Small intestine (tissue), 7 donors: ENCODE measurements at regions not wholly inside any gene's neighbourhood (a gene's known extent, or its start where the extent isn't known, plus 50 kb on each side); places are given as distances from the start of the nearest gene placed in this dataset.

ENCODE experiments used
- DNase-seq, 2 donors: peaks; one replicate each; pipeline versions ENCODE4 v3.0.0 to v3.0.0-alpha.2; 2013
- FAIRE-seq: peaks from 2 replicates; lab custom pipeline; 2012; peaks lifted over from hg19 to GRCh38; lab: Jason Lieb, UNC
- H3K27ac ChIP-seq, 3 donors: one replicate each; pipeline ENCODE4 v1.5.1; 2013; ENCODE audit warnings: low read length in 2 of 3, mild to moderate bottlenecking in 2 of 3, control low read depth in 1 of 3, inconsistent platforms in 1 of 3, low read depth in 1 of 3, moderate library complexity in 1 of 3
- H3K27me3 ChIP-seq, 3 donors: one replicate each; pipeline ENCODE4 v1.6.1; 2013; ENCODE audit warnings: low read length in 3 of 3, inconsistent platforms in 1 of 3; ENCODE audit not compliant: control insufficient read depth in 3 of 3, insufficient read depth in 3 of 3
- H3K36me3 ChIP-seq, 3 donors: one replicate each; pipeline ENCODE4 v1.6.1; 2013; ENCODE audit warnings: low read length in 3 of 3, inconsistent platforms in 1 of 3, low read depth in 1 of 3, mild to moderate bottlenecking in 1 of 3, moderate library complexity in 1 of 3; ENCODE audit not compliant: control insufficient read depth in 3 of 3, insufficient read depth in 2 of 3
- H3K4me1 ChIP-seq, 3 donors: one replicate each; pipeline ENCODE4 v1.6.1; 2013; ENCODE audit warnings: low read length in 2 of 3, inconsistent platforms in 1 of 3, low read depth in 1 of 3, mild to moderate bottlenecking in 1 of 3, moderate library complexity in 1 of 3; ENCODE audit not compliant: control insufficient read depth in 3 of 3, insufficient read depth in 2 of 3
- H3K4me3 ChIP-seq, 3 donors: one replicate each; pipeline ENCODE4 v1.5.1; 2013; ENCODE audit warnings: low read length in 3 of 3, control low read depth in 1 of 3, inconsistent platforms in 1 of 3, low read depth in 1 of 3, mild to moderate bottlenecking in 1 of 3, moderate library complexity in 1 of 3
- H3K9me3 ChIP-seq, 2 donors: one replicate each; pipeline ENCODE4 v1.6.1; 2013; ENCODE audit warnings: low read depth in 1 of 2, low read length in 1 of 2; ENCODE audit not compliant: control insufficient read depth in 2 of 2, insufficient read depth in 1 of 2
- WGBS, 3 donors: extraction: QIAGEN DNeasy Blood & Tissue Kit; methylation state at CpG; one replicate each; pipeline ENCODE4 v1.1.7; 2013; 5-methylcytosine and 5-hydroxymethylcytosine counted together
- donor health status: healthy with polysubstance abuse.
- donor health status: control.
- donor health status: control.
- donor health status: Bipolar disorder and iron deficiency.
- donor health status: healthy.

GRCh38 chr9:593809-594208 is 247.7 kb upstream of the DMRT1 start:
- DNase-seq = no peak
- Histone ChIP-seq H3K4me1 (peaks cover 0 to 2% (median 0%) of the 10 kb centered on the region in 3 donors), H3K27ac (no peak overlapping the region), H3K36me3 (peaks cover 0 to 6% (median 0%) of the 10 kb centered on the region in 3 donors), H3K4me3 (no peak overlapping the region), H3K27me3 (no peaks in the 10 kb centered on the region), H3K9me3 (peaks cover 0 to 13% of the 10 kb centered on the region in 2 donors)
- 91 to 94% (median 92%) methylated on average over 2 of the region's 2 CpGs for WGBS, 3 donors
- FAIRE-seq = no peak

DNA sequence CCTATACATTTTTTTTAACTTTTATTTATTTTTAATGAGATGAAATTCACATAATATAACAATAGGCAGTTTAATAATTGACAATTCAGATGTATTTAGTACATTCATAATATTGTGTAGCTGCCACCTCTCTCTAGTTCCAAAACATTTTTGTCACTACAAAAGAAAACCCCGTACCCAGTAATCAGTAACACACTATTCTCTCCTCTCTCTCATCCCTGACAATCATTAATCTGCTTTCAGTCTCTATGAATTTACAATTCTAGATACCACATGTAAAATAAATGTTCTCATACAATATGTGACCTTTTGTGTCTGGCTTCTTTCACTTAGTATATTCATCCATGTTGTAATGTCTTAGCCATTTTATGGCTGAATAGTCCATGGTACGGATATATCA is 244.8 kb upstream of the DMRT1 start:
- no peak for FAIRE-seq
- Histone ChIP-seq H3K27me3 (no peaks in the 10 kb centered on the region), H3K9me3 (peaks cover 0 to 16% of the 10 kb centered on the region in 2 donors), H3K27ac (no peak overlapping the region), H3K4me3 (no peak overlapping the region), H3K36me3 (peaks cover 0 to 6% (median 0%) of the 10 kb centered on the region in 3 donors), H3K4me1 (no peaks in the 10 kb centered on the region)
- DNase-seq = no peak
- WGBS, 3 donors = 77 to 87% (median 86%) methylated on average over 2 of the region's 2 CpGs

DNA sequence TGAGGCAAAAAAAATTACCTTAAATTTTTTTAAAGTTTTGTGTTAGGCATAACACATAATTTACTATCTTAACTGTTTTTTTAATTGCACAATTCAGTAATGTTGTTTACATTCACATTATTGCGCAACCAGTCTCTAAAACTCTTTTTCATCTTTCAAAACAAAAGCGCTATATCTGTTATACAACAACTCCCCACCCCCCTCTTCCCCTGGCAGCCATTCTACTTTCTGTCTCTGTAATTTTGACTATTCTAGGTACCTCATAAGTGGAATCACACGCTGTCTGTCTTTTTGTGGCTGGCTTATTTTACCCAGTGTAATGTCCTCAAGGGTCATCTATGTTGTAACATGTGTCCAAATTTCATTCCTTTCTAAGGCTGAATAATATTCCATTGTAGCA is 241.5 kb upstream of the DMRT1 start:
- Histone ChIP-seq H3K4me1 (peaks cover 0 to 6% (median 0%) of the 10 kb centered on the region in 3 donors), H3K4me3 (no peak overlapping the region), H3K36me3 (peaks cover 0 to 2% (median 0%) of the 10 kb centered on the region in 3 donors), H3K27me3 (no peaks in the 10 kb centered on the region), H3K27ac (no peak overlapping the region), H3K9me3 (peaks cover 0 to 4% of the 10 kb centered on the region in 2 donors)
- 83 to 92% (median 91%) methylated on average over 3 of the region's 3 CpGs for WGBS, 3 donors
- FAIRE-seq (no peak), DNase-seq (no peak)

- DNase-seq (no peak), FAIRE-seq (no peak)
- Histone ChIP-seq H3K4me3 (no peak overlapping the region), H3K27ac (peak overlapping the region in 1 of 3 donors; percentile 32), H3K9me3 (peaks cover 0 to 4% of the 10 kb centered on the region in 2 donors), H3K4me1 (peaks cover 0 to 6% (median 0%) of the 10 kb centered on the region in 3 donors), H3K27me3 (no peaks in the 10 kb centered on the region), H3K36me3 (no peaks in the 10 kb centered on the region)
- WGBS, 3 donors = 57 to 73% (median 64%) methylated on average over 4 of the region's 4 CpGs
Measured at GRCh38 chr9:602716-603115, 238.8 kb upstream of the DMRT1 start.

DNA sequence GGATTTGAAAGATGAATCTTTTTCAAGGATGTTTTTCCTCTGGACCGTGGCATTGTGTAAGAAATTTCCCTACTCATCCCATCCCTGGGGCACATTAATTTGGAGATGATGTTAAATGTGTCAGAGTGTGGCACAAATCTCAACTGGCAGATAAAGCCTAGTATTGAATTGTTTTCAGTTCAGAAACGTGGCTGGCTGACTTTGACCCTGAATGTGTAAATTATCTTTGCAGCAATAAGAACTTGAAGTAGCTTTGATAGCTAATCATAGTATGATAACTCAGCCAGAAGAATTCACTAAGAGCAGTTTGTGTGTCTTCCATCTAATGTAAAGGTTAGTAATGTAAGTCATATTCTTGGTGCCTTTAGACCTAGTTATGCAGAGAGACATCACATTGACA is 238.4 kb upstream of the DMRT1 start:
- H3K4me3 ChIP-seq = no peak overlapping the region
- DNase-seq (peak; percentile 36 to 82), FAIRE-seq (no peak)
- H3K27me3 ChIP-seq = no peaks in the 10 kb centered on the region
- 12 to 44% (median 29%) methylated on average over 2 of the region's 2 CpGs for WGBS, 3 donors
- H3K4me1 ChIP-seq = peaks cover 0 to 6% (median 0%) of the 10 kb centered on the region in 3 donors
- H3K9me3 ChIP-seq = peaks cover 0 to 4% of the 10 kb centered on the region in 2 donors
- H3K36me3 ChIP-seq = no peaks in the 10 kb centered on the region
- H3K27ac ChIP-seq = peak overlapping the region in 1 of 3 donors; percentile 32

DNA sequence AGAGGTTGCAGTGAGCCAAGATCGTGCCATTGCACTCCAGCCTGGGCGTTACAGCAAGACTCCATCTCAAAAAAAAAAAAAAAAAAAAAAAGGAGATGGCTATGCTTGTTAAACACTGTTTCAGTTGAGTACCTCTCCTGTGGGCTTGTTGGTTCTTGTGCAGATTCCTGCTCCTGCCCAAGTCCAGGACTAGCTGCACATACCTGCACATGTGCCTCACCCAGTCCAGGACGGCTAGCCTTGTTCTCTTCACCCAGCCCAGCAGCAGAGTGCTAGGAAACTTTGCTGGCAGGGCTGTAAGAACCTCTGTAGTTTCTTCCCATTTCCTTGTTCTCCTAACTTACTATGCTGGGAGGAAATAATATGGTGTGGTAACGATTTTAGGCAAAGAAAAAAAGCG is 234.1 kb upstream of the DMRT1 start:
- WGBS, 3 donors = 63 to 81% (median 68%) methylated on average over 5 of the region's 5 CpGs
- H3K9me3 ChIP-seq = no peaks in the 10 kb centered on the region
- FAIRE-seq (no peak), DNase-seq (no peak)
- H3K27ac ChIP-seq = no peak overlapping the region
- H3K36me3 ChIP-seq = no peaks in the 10 kb centered on the region
- no peak overlapping the region for H3K4me3 ChIP-seq
- no peaks in the 10 kb centered on the region for H3K27me3 ChIP-seq
- peaks cover 0 to 10% (median 0%) of the 10 kb centered on the region in 3 donors for H3K4me1 ChIP-seq

DNA sequence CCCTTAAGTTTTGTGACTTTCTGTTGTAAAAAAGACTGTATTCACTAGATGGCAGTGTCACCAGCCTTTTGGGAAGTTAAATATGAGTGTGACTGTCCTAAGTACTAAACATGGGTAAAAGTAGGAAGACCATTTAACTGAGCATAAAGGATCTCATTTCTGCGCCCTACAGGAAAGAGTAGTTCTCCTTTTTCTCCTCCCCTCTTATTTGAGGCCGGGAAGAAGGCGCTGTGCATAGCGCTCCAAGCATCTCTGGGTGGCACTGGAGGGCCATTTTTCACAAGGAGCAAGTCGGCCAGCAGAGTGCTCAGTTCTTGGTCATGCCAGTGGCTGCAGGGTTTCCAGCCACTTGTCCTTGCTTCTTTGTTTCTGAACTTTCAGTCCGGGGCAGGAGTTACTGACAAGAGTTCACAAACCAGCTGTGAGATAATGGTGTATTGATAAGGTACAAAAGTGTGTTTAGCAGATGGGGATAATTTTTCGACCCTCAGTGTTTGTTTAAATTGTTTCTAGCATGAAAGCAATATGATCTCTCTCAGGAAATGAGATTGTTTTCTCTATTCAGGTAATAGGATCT is 227.6 kb upstream of the DMRT1 start:
- WGBS, 3 donors = 13 to 26% (median 20%) methylated on average over 7 of the region's 7 CpGs
- FAIRE-seq = no peak

DNA sequence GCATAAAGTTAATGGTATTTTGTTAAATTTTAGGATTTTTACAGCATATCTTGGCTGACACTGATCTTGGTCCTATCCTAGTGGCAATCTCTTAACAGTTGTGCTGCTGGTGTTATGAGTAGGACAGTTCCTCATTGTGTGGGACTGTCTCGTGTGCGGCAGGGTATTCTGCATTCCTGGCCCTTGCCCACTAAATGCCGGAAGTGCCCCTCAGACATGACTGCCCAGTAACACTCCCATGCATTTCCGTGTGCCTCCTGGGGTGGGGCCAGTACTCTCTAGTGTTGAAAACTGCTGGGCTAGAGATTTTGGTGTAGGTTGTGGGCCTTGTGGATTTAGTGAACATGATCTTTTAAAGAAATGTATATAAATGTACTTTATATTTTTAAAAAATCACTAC is 227.1 kb upstream of the DMRT1 start:
- Histone ChIP-seq H3K4me3 (no peak overlapping the region), H3K9me3 (no peaks in the 10 kb centered on the region), H3K4me1 (peaks cover 0 to 10% (median 3%) of the 10 kb centered on the region in 3 donors), H3K27ac (peak overlapping the region in 2 of 3 donors; percentile 0 to 22), H3K27me3 (no peaks in the 10 kb centered on the region), H3K36me3 (peaks cover 0 to 3% (median 0%) of the 10 kb centered on the region in 3 donors)
- FAIRE-seq = no peak
- 45 to 54% (median 53%) methylated on average over 4 of the region's 4 CpGs for WGBS, 3 donors
- no peak for DNase-seq

More for the DNA sequence above, 227.6 kb upstream of the DMRT1 start:
- H3K9me3 ChIP-seq = no peaks in the 10 kb centered on the region
- H3K36me3 ChIP-seq = peaks cover 0 to 3% (median 0%) of the 10 kb centered on the region in 3 donors
- peaks cover 0 to 10% (median 3%) of the 10 kb centered on the region in 3 donors for H3K4me1 ChIP-seq
- H3K27me3 ChIP-seq = no peaks in the 10 kb centered on the region
- peak; percentile 63 to 84 for DNase-seq
- no peak overlapping the region for H3K4me3 ChIP-seq
- peak overlapping the region in 1 of 3 donors; percentile 0 for H3K27ac ChIP-seq
